Uterus (tissue), 3 donors: ENCODE measurements at regions not wholly inside any gene's neighbourhood (a gene's known extent, or its start where the extent isn't known, plus 50 kb on each side); places are given as distances from the start of the nearest gene placed in this dataset.

Experiments
- DNase-seq, 2 donors: peaks; one replicate each; pipeline ENCODE4 v3.0.0-alpha.2; 2019 to 2020
- H3K27ac ChIP-seq, 2 donors: fragments of 200-600 bp; sonication (generic); 1 replicate in 1 of 2; 2 replicates in 1 of 2; pipeline ENCODE4 v1.5.1; 2016 to 2018
- H3K27me3 ChIP-seq, 2 donors: fragments of 200-600 bp; sonication (generic); one replicate each; pipeline ENCODE4 v1.5.1; 2018 to 2019; ENCODE audit warnings: control low read depth in 1 of 2
- H3K36me3 ChIP-seq, 2 donors: fragments of 200-600 bp; sonication (generic); one replicate each; pipeline ENCODE4 v1.5.1; 2019; ENCODE audit warnings: control low read depth in 1 of 2
- H3K4me1 ChIP-seq, 2 donors: fragments of 200-600 bp; sonication (generic); one replicate each; pipeline ENCODE4 v1.5.1; 2018 to 2019; ENCODE audit warnings: control low read depth in 1 of 2
- H3K4me3 ChIP-seq, 2 donors: fragments of 200-600 bp; sonication (generic); 1 replicate in 1 of 2; 2 replicates in 1 of 2; pipeline ENCODE4 v1.5.1; 2018 to 2019; ENCODE audit warnings: mild to moderate bottlenecking in 1 of 2
- H3K9me3 ChIP-seq, 2 donors: fragments of 200-600 bp; sonication (generic); one replicate each; pipeline ENCODE4 v1.5.1; 2019; ENCODE audit warnings: control low read depth in 1 of 2
- POLR2A ChIP-seq, 2 donors: fragments of 450-650 bp; IDR thresholded peaks; one replicate each; pipeline ENCODE4 v1.6.1; 2016; ENCODE audit warnings: antibody characterized with exemption in 2 of 2, mild to moderate bottlenecking in 1 of 2, moderate library complexity in 1 of 2
- intact Hi-C: fragments of 100-400 bp; cut with DNase I; formaldehyde crosslinking; loops from one replicate; pipeline ENCODE4 v1.15.1; 2023; ENCODE audit warnings: low total_unique reads
- TF ChIP-seq, protein P1 (sequence below), 4 experiments: fragments of 200-600 bp in 2 of 4; fragments of 450-650 bp in 2 of 4; sonication (generic) in 2 of 4; IDR thresholded peaks; one replicate each; pipeline ENCODE4 v1.5.1; 2016 to 2019; ENCODE audit warnings: antibody characterized with exemption in 4 of 4, mild to moderate bottlenecking in 2 of 4, moderate library complexity in 1 of 4
- donor health status: DM: yes; HTN: yes; CAD: no.

DNA sequence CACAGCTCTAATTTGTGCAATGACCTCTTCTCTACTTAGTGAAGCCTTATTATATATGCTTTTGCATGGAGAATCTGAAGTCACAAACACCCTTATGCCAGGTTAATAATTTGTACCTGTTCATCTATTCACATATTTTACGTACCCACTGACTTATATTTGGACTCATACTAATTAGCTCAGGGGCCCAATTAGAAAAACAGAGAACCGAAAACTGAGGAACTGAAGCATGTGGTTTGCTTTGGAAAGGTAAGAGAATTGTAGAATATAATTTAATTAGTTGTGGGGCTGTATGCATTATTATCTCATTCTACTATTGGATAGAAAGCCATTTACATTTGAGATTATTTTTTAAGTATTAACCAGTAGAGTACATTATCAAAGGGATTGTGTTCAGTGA is 805.9 kb upstream of the CITED2 start:
- intact Hi-C loops, result no loop called here
- TF ChIP-seq, protein P1, sequence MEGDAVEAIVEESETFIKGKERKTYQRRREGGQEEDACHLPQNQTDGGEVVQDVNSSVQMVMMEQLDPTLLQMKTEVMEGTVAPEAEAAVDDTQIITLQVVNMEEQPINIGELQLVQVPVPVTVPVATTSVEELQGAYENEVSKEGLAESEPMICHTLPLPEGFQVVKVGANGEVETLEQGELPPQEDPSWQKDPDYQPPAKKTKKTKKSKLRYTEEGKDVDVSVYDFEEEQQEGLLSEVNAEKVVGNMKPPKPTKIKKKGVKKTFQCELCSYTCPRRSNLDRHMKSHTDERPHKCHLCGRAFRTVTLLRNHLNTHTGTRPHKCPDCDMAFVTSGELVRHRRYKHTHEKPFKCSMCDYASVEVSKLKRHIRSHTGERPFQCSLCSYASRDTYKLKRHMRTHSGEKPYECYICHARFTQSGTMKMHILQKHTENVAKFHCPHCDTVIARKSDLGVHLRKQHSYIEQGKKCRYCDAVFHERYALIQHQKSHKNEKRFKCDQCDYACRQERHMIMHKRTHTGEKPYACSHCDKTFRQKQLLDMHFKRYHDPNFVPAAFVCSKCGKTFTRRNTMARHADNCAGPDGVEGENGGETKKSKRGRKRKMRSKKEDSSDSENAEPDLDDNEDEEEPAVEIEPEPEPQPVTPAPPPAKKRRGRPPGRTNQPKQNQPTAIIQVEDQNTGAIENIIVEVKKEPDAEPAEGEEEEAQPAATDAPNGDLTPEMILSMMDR (IDR thresholded peaks at IDR 0.05), result no peak
- no peak for TF ChIP-seq POLR2A (IDR thresholded peaks at IDR 0.05)
- Histone ChIP-seq H3K9me3 (no peaks in the 10 kb centered on the region), H3K4me3 (no peak overlapping the region), H3K36me3 (no peaks in the 10 kb centered on the region), H3K27ac (no peak overlapping the region), H3K27me3 (no peaks in the 10 kb centered on the region), H3K4me1 (no peaks in the 10 kb centered on the region)
- DNase-seq, result no peak

DNA sequence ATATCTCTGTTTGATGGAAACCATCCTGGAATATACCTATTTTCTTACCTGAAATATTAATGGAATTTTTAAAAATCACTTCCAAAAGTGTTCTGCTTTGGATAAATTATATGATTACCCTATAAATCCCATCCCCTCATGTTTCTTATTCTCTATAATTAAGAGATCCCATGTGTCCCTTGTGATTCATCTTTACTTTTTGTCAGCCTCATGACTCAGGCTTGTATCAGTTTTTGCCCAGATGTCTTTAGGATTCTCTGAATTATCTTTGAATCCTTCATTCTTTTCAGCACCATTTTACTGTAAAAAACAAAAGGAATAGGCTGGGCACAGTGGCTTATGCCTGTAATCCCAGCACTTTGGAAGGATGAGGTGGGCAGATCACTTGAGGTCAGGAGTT is 804.5 kb upstream of the CITED2 start:
- Histone ChIP-seq H3K4me1 (no peaks in the 10 kb centered on the region), H3K9me3 (no peaks in the 10 kb centered on the region), H3K4me3 (no peak overlapping the region), H3K27ac (no peak overlapping the region), H3K27me3 (no peaks in the 10 kb centered on the region), H3K36me3 (no peaks in the 10 kb centered on the region)
- intact Hi-C loops, result no loop called here
- no peak for DNase-seq
- TF ChIP-seq, protein P1 (IDR thresholded peaks at IDR 0.05), result no peak
- TF ChIP-seq POLR2A (IDR thresholded peaks at IDR 0.05), result no peak

DNA sequence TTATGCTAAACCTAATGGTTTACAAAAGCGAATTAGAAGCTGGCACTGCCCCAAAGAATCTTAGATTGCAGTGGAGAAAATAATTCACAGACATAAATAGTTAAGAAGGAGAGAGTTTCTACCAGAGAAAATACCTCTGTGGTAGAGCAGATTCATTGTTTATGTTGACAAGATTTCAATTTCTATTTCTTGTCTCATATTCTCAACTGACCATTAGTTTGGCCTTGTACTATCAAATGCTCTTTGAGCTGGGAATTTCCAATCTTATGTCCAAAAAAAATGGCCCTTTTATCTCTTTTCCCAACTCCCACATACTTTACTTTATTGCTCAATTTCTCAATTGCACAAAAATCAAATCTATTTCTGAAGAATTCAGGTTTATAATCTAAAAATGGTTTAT is 804.1 kb upstream of the CITED2 start:
- no peak for DNase-seq
- TF ChIP-seq POLR2A (IDR thresholded peaks at IDR 0.05), result no peak
- TF ChIP-seq, protein P1 (IDR thresholded peaks at IDR 0.05), result no peak
- no peak overlapping the region for H3K4me3 ChIP-seq
- no peaks in the 10 kb centered on the region for H3K36me3 ChIP-seq
- H3K4me1 ChIP-seq, result no peaks in the 10 kb centered on the region
- H3K9me3 ChIP-seq, result no peaks in the 10 kb centered on the region
- no peak overlapping the region for H3K27ac ChIP-seq
- intact Hi-C loops, result no loop called here
- no peaks in the 10 kb centered on the region for H3K27me3 ChIP-seq

DNA sequence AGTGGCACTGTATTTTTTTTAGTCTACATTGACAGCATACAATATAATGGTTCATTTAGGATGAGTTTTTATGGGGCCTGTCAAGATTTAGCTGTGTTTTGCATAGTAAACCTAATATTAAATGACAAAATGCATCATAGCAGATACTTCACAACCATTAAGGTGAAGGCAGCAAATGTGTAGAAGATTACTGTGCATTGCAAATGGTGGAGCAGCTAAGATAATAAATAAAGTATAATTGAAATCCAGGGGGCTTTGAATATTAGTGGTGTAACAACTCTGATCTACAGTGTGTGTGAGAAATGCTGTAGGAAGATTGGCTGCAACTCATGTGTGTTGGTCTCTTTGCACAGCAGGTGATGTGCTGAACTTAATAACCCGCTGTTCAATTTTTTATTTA is 801.9 kb upstream of the CITED2 start:
- Histone ChIP-seq H3K4me3 (no peak overlapping the region), H3K4me1 (no peaks in the 10 kb centered on the region), H3K27ac (no peak overlapping the region), H3K27me3 (no peaks in the 10 kb centered on the region), H3K9me3 (no peaks in the 10 kb centered on the region), H3K36me3 (no peaks in the 10 kb centered on the region)
- TF ChIP-seq POLR2A (IDR thresholded peaks at IDR 0.05), result no peak
- TF ChIP-seq, protein P1 (IDR thresholded peaks at IDR 0.05), result no peak
- intact Hi-C loops, result no loop called here
- DNase-seq, result no peak

DNA sequence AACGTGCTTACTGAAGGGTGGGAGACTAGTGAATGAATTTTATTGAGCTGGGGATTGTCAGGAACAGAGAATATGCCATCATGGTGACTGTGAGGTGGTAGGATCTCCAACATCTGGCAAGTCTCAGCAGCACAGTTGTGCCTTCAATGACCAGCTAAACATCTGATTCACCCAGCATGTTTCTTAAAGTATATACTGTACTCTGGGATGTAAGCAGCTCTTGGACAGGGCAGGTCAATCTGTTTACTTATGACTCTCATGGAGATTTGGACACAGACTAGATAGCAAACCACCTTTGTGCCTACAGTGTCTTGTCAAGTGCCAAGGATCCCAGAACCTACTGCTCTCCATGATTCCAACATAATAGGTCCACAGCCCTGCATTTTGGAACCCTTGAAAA is 801.0 kb upstream of the CITED2 start:
- no peak overlapping the region for H3K27ac ChIP-seq
- intact Hi-C loops, result no loop called here
- TF ChIP-seq, protein P1 (IDR thresholded peaks at IDR 0.05), result no peak
- TF ChIP-seq POLR2A (IDR thresholded peaks at IDR 0.05), result no peak

More for the DNA sequence above, 801.0 kb upstream of the CITED2 start:
- H3K4me1 ChIP-seq, result no peaks in the 10 kb centered on the region
- no peaks in the 10 kb centered on the region for H3K36me3 ChIP-seq
- H3K4me3 ChIP-seq, result no peak overlapping the region
- H3K9me3 ChIP-seq, result no peaks in the 10 kb centered on the region
- no peaks in the 10 kb centered on the region for H3K27me3 ChIP-seq
- DNase-seq, result no peak
